ENCODE measurements at regions not wholly inside any gene's neighbourhood (a gene's known extent, or its start where the extent isn't known, plus 50 kb on each side); places are given as distances from the start of the nearest gene placed in this dataset.
"Not testable (repeated sequence)": the region's sequence is repeated elsewhere in the genome, so short reads cannot be mapped to it uniquely, and the experiment has no call there.

DNA sequence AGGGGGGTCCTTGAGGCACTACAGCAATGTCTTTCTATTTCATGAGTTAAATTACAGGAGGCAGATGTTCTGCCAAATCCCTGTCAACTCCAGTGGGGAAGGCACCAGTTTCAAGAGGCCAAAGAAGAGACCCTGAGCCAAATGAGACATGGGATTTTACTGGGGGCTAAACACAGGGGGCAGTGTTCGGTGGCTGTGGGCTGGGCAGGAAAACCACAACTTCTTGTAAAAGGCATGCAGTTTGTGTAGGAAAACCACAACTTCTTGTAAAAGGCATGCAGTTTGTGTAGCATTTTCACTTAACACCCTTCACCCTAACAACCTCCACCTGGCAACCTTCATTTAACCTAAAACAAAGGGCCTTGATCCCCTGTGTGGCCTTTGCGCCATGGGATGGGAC, 61.0 kb downstream of the POLR2M start:
- DNase-seq (ENCODE audit: low spot score), result no peak

DNA sequence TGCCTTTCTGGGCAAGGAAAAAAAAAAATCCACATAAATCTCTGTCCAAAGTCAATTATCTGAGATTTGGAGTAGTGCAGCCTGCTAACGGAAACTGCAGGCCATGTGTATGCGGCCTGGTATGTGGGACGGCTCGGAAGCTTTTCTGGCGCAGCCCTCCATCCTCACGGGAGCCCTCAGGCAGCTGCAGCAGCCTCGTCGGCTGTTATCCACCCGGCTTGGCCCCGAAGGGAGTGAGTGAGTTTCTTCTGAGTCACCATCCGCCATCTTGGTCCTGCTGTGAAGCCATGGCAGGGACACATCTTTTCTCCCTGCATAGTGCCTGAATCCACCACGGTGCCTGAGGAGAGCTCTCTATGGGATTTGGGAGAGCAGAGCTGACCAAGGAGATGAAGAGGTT, 62.8 kb downstream of the POLR2M start:
- no peak for DNase-seq (ENCODE audit: low spot score)

DNA sequence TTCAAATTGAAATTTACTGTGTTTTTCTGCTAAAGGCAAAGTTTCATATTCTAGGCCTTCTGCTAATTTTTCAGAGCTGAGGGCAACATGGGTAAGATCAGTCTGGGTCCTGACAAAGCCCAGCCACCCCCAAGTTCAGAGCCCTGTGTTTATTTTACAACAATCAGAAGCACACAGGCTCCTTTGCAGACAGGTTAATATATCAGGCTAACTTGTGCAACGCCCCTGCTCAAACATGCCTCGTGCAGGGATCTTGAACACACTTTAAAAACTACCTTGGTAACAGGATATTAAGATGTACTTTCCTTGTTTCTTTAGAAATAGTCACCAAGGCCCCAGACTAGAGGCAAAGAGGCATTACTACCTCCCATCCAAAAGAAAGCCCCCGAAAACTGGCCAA, 64.0 kb downstream of the POLR2M start:
- no peak for DNase-seq (ENCODE audit: low spot score)

DNA sequence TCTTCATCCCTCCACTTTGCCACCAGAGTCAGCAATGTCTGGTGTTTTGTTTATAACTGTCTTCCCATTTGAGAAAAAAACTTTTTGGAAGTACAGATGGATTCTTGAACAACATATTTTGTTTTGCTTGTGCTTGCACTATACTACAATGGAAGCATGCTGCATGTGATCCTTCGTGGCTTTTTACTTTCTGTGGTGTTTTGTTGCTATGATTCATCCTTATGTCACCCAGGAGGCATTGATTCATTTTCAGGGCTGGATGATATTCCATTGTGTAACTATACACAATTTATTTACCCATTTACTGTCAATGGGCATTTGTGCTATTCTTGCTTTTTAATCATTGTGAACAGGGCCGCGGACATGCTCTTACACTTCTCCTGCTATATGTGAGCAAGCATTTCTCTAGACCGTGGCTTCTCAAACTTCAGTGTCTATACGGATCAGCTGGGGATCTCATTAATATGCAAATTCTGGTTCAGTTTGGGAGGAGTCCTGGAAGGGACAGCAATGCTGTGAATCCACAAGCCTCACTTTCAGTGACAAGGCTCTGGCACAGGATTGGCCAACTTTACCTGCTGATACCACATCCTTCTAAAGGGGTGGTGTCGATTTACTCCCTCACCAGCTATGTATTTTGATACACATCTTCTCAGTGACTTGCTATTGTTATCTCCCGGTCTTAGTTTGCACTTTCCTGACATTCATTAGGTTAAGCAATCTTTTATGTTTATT, 65.9 kb downstream of the POLR2M start:
- DNase-seq (ENCODE audit: low spot score), result no peak

DNA sequence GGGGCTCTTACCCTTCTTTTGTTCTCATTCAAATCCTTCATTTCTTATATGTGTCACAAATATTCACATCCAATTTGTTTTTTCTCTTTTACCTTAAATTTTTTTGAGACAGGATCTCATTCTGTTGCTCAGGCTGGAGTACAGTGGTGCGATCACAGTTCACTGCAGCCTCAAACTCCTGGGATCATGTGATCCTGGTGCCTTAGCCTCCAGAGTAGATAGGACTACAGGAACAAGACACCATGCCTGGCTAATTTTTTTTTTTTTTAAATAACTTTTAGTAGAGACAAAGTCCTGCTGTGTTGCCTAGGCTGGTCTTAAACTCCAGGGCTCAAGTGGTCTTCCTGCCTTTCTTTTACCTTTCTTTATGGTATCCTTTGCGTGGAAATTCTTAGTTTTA, 66.5 kb downstream of the POLR2M start:
- DNase-seq (ENCODE audit: low spot score), result no peak

DNA sequence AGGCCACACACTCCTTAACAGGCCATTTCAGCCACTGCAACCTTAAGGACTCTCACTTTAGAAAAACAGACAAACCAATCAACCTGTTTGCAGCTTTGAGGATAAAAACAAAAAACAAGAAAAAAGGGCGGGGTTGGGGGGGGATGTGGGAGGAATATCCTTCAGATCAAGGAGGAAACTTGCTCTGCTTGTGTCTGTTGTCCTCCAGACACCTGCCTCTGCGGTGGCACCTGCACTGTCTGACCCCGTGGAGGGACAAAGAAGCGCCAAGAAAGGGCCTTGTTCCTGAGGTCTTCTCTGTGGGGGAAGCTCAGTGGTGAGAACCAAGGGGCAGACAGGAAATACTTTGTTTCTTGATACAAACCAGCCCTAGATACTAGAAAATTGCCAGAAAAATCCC, 70.5 kb downstream of the POLR2M start:
- no peak for DNase-seq (ENCODE audit: low spot score)

DNA sequence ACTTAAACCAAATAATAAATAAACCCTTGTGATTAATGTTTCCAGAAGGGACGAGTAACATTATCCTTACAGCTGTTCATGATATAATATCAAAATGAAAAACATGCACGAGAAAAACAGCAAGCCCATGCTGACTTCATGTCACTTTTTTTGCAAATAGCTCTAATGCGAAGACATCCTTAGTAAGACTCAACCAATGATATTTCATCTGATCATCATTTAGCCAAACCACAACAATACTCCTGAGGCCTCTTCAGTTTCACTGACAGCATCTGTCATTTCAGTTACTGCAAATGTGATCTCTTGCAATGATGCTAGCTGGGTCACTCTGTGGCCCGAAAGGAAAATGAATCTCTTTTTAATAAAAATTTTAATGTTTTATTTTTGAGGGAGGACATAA, 74.0 kb downstream of the POLR2M start:
- peak; percentile 22 for DNase-seq (ENCODE audit: low spot score)

DNA sequence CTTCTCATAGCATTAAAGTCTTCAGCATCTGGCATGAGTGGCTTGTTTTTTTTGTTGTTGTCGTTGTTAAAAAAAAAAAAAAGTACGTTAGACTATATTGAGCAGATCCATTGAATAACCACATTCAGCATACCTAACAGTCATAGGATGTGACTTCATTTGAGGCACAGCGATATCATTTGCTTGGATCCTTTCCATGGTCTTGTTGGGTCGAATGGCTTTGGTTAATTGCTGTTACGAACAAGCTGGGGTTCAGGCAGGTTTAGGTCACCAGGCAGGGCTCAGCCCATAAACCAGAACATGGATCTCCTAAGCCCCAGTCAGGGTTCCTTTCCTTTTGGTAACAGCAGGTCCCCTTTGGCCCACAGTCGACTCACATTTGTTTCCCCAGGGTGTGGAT, 76.2 kb downstream of the POLR2M start:
- no peak for DNase-seq (ENCODE audit: low spot score)

DNA sequence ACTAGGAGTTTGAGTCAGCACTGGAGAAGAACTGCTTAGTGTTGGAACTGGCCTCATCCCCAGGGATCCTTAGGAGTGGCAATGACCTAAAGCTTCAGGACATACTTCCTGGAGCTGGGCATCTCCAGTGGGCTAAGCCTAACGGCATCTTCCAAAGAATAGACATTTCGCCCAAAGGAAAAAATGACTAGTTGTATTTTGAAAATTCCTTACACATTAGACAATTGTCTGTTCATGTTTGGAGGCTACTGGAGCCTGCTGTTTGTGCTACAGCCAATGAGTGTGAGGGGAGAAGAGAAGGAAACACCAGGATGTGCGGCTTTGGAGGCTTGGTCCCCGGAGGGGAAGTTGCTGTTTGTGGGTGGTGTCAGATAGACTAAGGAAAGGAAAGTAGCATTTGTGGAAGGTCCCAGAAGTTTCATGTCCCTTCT, 77.6 kb downstream of the POLR2M start:
- DNase-seq (ENCODE audit: low spot score), result no peak

DNA sequence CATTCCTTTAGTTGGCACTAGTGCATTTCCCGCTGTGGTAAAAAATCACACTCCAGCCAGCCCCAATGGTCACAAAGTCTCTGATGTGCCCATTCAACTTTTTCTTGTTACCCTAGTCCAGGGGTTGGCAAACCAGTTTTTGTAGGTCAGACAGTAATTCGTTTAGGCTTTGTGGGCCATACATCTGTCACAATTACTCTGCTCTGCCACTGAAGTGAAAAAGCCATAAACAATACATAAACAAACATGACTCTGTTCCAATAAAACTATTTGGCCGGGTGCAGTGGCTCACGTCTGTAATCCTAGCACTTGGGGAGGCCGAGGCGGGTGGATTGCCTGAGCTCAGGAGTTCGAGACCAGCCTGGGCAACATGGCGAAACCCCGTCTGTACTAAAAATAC, 78.5 kb downstream of the POLR2M start:
- DNase-seq (ENCODE audit: low spot score), result no peak

DNA sequence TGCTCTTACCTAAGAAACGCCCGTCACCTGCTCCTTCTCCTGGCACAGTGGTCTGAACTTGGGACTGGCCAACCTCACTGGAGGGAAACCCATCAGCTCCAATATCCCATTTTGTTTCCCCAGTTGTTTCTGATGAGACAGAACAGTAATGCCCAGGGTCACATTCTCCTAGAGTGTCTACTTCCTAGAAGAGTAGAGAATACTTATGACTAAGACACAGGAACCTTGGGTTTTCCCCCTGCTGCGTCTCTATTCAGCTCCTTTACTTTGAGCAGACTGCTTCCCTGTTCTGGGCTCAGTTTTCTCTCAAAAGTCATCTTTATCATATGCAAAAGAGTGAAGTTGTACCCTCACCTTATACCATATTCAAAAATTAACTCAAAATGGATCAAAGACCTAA, 79.4 kb downstream of the POLR2M start:
- DNase-seq (ENCODE audit: low spot score), result no peak

DNA sequence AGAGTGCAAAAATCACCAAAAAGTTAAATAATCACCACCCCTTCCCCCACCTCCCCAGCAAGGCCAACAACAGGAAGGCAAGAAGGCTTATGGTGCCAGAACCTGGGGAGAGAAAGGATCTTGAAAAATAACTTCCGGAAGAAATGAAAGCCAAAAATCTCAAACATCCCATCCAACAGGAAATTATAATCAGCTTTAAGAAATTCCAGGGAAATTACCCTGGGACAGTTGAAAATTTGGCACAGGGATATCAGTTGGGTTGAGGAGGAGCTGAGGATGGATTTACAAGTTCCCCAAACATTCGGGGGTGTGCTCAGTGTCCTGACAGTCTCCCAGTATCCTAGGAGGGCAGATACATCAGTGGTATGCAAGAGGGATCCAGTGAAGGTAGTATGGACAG, 82.7 kb downstream of the POLR2M start:
- DNase-seq (ENCODE audit: low spot score), result no peak

DNA sequence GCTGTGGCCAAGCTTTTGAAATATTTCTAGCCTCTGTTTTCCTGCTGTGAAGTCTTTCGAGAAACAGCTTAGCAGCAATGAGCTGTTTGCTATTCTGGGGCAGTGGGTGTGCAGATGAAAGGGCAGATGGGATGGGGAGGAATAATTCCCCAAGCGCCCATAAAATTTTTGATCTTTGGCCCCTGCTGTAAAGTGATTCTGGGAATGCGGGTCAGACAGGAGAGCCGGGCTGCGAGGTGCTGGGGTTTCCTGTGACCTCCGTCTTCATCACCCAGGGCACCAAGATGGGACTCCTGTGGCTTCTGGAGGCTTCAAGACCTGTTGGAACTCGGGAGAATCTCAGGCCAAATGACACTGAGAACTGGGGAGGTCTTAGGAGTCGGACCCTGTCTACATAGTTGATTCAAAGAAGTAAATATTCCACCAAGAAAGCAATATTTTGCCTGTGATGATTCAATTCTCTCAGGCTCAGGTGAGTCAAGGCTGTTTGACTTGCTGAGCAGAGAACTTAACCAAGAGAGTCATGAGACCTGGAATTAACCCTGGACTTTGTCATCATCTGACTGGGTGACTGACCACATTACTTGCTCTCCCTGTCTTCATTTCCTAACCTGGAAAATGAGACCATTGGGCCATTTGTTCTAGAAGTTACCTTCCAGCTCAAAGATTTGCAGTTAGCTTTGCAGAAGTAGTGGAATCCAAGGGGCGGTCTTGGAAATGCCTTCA, 86.4 kb downstream of the POLR2M start:
- no peak for DNase-seq (ENCODE audit: low spot score)

DNA sequence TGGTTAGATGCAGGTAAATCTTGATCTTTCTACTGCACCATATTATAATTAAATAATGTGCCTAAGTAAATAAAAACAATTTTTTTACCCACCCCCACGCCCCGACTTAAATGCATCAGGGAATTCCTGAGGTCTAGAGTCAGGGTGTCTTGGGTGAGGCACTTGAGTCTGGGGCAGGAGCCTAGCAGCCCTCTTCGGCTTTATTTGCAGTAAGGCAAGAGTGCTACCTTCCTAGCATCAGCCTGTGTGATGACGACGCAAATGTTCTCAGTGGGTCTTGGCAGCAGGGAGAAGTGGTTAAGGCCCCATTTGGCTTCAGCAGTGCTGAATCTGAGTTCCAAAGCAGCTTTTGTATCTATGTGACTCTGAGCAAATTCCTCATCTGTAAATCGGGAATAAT, 88.7 kb downstream of the POLR2M start:
- DNase-seq (ENCODE audit: low spot score), result no peak

DNA sequence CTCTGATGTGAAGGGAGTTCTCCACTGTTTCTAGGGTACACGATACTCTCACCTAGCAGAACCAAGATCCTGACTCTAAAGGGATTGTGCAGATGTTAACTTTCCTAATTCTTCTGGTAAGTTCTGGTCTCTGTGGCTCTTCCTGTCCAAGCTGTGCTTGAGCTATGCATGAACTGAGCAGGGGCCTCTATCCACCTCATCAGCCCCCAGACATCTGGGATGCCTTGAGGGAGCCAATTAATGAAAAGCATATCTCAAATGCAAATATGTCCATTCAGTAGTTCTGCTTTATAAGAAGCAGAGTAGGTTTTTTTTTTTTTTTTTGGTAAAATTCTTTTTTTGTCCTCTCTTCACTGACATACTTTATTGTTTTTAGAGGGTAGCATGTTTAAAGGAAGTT, 89.6 kb downstream of the POLR2M start:
- DNase-seq (ENCODE audit: low spot score), result no peak

DNA sequence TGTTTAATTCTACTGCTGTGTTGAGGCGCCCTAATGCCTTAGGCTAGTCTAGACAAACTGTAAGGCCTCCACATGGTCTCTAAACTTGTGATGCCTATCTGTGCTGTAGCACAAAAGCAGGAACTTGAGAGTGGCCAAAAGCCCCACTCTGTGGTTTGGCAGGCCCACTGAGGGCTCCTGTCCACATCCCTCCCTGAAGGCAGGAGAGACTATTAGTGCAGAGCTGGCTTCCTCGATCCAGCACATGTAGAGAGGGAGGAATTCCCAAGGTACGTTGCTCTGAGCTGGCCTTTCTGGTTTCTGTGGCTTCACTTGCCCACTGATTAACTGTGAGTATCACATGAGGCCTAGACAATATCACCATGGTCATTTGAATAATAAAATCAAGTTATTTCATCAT, 90.6 kb downstream of the POLR2M start:
- DNase-seq (ENCODE audit: low spot score), result no peak

DNA sequence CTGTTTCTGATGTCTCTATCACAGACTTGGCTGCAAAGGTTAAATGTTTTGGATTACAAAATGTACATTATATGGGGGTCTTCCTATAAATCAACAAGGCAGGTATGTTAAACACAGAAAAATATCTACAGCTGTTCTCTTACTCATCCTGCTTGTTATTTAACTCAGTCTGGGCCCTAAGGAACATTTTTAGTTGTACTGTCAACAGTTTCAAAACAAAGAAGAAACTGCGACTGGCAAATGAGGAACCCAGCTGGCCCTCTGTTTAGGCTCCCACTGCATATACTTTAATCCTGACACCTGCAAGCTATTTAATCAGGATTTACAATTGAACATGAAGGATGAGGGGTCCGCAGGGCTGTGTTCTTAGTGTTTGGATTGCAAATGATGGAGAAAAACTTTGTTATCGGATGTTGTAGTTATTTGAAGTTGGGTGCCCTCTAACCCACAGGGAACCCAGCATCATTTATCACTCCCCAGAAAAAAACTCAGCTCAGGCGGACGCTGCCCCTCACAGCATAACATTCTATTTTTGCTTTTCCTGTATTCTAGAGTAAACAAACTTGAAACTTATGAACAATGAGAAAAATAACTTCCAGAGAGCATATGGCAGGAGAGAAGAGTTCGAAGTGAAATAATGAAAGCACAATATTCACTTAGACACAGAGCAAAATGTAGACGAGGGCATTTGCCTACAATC, 91.2 kb downstream of the POLR2M start:
- DNase-seq (ENCODE audit: low spot score), result no peak

DNA sequence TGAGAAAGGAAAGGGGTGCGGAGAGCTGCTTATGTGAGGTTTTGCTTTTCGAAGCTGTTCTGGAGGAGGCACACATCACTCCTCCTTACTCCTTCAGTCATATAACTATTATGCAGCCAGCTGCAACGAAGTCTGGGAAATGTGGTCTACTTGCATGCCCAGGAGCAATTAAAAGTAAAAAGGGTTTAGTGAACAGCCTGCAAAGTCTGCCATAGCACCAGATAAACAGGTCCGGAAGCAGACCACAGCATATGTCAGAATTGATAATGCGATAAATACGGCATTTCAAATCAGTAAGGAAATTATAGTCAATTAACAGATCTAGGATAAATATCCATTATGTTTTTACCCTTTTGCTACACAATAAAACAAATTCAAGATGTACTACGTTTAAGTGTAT, 99.5 kb downstream of the POLR2M start:
- DNase-seq (ENCODE audit: low spot score), result no peak

DNA sequence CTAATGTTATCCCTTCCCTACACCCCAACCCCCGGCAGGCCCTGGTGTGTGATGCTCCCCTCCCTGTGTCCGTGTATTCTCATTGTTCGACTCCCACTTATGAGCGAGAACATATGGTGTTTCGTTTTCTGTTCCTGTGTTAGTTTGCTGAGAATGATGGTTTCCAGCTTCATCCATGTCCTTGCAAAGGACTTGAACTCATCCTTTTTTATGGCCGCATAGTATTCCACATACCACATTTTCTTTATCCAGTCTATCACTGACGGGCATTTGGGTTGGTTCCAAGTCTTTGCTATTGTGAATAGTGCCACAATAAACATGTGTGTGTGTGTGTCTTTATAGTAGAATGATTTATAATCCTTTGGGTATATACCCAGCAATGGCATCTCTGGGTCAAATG, 102.8 kb downstream of the POLR2M start:
- not testable (repeated sequence) for DNase-seq (ENCODE audit: low spot score)

DNA sequence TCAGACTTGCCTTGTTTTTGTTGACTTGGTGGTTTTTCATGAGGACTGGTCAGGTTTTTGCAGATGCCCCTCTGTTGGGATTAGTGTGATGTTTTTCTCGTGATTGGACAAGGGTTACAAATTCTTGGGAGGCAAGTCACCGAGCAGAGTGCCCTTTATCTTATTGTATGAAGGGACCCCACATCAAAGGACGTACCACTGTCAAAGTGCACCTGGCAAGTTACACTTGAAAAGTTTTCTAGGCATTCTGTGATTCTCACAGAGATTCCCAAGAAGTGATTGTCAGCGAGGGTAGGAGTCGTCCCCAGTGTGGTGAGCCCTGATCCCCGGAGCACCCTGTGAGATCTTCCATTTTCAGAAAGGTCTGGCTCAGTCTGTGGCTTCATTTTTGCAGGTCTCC, 110.1 kb downstream of the POLR2M start:
- no peak for DNase-seq (ENCODE audit: low spot score)

DNA sequence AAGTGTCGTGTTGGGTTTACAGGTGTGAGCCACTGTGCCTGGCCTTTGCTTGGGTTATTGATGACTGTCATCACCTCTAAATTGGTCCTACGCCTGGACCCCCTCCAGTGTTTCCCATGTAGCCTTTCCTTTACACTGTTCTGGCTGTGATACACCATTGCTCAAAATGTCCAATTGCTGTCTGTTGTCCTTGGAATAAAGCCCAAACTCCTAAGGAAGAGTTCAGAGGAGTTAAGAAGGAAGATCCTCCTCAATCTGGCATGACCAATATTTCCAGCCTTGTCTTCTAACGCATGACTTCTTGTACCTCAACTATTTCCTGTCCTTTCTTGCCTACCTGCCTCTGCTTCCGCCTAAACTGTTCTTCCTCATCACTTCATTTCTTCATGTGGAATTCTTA, 113.1 kb downstream of the POLR2M start:
- no peak for DNase-seq (ENCODE audit: low spot score)

DNA sequence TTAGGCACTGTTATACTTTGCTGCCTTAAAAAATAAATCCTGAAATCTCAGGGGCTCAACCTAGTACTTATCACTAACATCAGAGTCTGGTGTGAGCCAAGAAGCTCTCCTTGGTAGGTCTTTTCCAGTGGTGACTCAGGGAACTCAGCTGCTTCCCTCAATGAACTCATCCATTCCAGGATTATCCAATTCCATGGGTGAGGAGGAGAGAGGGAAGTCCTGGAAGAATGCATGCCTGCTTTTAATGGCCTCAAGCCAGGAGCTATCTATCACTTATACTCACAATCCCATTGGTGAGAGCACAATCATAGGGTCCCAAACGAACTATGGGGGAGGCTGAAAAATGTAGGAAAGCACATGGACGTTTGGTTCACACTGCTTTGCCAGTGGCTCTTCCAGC, 113.6 kb downstream of the POLR2M start:
- DNase-seq (ENCODE audit: low spot score), result no peak

DNA sequence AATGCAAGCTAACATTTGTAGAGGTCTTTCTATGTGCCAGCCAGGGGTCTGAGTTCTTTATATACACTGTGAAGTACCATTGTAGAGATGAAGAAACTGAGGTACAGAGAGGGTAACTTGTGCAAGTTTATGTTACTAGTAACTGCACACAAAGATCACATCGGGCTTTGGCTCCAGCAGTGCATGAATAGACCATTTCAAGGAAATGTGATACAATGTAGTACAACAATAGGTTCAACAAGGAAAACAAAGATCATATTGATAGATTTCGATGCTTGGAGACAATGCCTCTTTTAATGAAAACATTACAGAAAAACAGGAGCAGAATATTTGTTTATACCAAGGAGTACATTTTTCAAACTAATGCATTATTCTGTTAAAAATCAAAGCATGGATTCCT, 115.3 kb downstream of the POLR2M start:
- no peak for DNase-seq (ENCODE audit: low spot score)

All from activated CD4-positive, alpha-beta T cell treated with anti-CD3 and anti-CD28 coated beads, Interleukin-2, Interleukin-4, amounts not matched to agents 100 ng/mL and 50 ng/mL, durations not matched to agents 16 hours and 8 hours (primary cell).